ENCODE measurements at regions not wholly inside any gene's neighbourhood (a gene's known extent, or its start where the extent isn't known, plus 50 kb on each side); places are given as distances from the start of the nearest gene placed in this dataset.

DNA sequence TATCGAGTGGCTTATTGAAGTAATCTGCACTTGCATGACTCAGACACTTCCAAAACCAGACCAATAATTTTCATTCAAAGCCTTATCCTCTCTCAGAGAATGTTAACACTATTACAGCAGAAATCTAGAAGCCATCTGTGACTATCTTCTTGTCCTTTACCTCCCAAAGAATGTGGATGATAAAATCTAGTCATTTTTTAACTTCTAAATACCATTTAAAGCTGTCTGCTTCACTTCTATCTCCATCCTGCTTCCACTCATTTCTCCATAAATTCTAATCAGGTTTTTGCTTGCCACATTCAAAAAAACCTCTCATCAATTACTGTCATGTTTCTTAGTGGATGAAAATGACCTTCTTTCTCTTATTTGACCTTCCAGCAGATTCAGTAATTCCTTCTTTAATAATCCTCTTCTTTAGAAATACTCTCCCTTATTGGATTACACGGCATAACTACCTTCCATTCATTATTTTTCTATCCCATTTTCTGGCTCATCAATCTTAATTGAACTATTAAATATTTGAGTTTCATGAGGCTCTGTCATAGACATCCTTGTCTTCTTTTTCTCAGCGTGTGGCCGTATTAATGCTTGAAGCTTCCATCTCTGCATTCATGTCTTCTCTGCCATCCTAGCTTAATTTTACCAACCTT is 1999.4 kb downstream of the MRPL39 start:
- H3K36me3 Mint-ChIP-seq (ENCODE audit: low read depth, unreplicated experiment), result no peaks in the 10 kb centered on the region
- H3K9me3 Mint-ChIP-seq (ENCODE audit: unreplicated experiment), result peaks cover 5% of the 10 kb centered on the region
- H3K36me3 ChIP-seq (ENCODE audit: insufficient read depth, low read length), result no peaks in the 10 kb centered on the region
- no peaks in the 10 kb centered on the region for H3K79me2 ChIP-seq (ENCODE audit: insufficient read depth, low read length)
- H3K4me1 Mint-ChIP-seq (ENCODE audit: low read depth, unreplicated experiment), result no peaks in the 10 kb centered on the region
- H3K27ac ChIP-seq (ENCODE audit: low read depth, low read length), result no peak overlapping the region
- H3K4me3 ChIP-seq (ENCODE audit: insufficient read depth, low read depth, low read length), result no peak overlapping the region
- H2AFZ ChIP-seq (ENCODE audit: low read depth, low read length), result no peak overlapping the region
- H3K4me3 Mint-ChIP-seq (ENCODE audit: unreplicated experiment), result no peak overlapping the region
- H3K9me3 ChIP-seq (ENCODE audit: insufficient read depth, low read depth, low read length), result peaks cover 2% of the 10 kb centered on the region
- no peak overlapping the region for H3K9ac ChIP-seq (ENCODE audit: low read length)
- H3K27ac Mint-ChIP-seq (ENCODE audit: unreplicated experiment), result no peak overlapping the region
- DNase-seq (ENCODE audit: low read depth) (no peak), FAIRE-seq (no peak)
- no peaks in the 10 kb centered on the region for H4K20me1 ChIP-seq (ENCODE audit: insufficient read depth, low read length)
- H3K4me1 ChIP-seq (ENCODE audit: insufficient read depth, low read length), result no peaks in the 10 kb centered on the region
- H3K27me3 Mint-ChIP-seq (ENCODE audit: low read depth, unreplicated experiment), result no peaks in the 10 kb centered on the region
- H3K4me2 ChIP-seq (ENCODE audit: low read length), result no peak overlapping the region
- H3K27me3 ChIP-seq (ENCODE audit: insufficient read depth, low read length), result no peaks in the 10 kb centered on the region
- TF ChIP-seq CTCF (IDR thresholded peaks at IDR 0.05; ENCODE audit: insufficient read depth, low read depth, low read length) (no peak), EZH2 (IDR thresholded peaks at IDR 0.05; ENCODE audit: insufficient read depth, low read length) (no peak)

DNA sequence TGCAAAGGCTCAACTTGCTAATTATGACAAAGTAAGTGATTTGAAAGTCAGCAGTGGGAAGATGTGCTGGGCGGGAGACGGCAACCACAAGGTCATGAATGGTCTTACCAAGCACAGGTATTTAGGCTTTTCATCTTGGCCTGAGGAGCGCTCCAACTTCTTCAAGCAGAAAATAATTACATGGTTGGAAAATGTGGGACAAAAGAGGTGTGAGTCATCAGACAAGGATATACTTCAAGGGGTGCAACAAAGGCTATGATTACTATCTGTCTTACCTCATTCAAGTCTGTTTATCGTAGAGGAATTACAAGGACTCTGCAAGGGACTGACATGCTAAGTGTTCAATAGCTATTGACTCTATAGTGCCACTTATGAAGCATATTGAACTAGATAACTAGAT is 2005.7 kb downstream of the MRPL39 start:
- no peak for FAIRE-seq
- peaks cover 5% of the 10 kb centered on the region for H3K9me3 Mint-ChIP-seq (ENCODE audit: unreplicated experiment)
- Histone ChIP-seq H4K20me1 (ENCODE audit: insufficient read depth, low read length) (no peaks in the 10 kb centered on the region), H3K79me2 (ENCODE audit: insufficient read depth, low read length) (no peaks in the 10 kb centered on the region), H3K27me3 (ENCODE audit: insufficient read depth, low read length) (no peaks in the 10 kb centered on the region), H3K4me3 (ENCODE audit: insufficient read depth, low read depth, low read length) (no peak overlapping the region), H3K9me3 (ENCODE audit: insufficient read depth, low read depth, low read length) (peaks cover 3% of the 10 kb centered on the region), H3K4me1 (ENCODE audit: insufficient read depth, low read length) (no peaks in the 10 kb centered on the region), H2AFZ (ENCODE audit: low read depth, low read length) (no peak overlapping the region), H3K36me3 (ENCODE audit: insufficient read depth, low read length) (no peaks in the 10 kb centered on the region), H3K27ac (ENCODE audit: low read depth, low read length) (no peak overlapping the region), H3K4me2 (ENCODE audit: low read length) (no peak overlapping the region), H3K9ac (ENCODE audit: low read length) (no peak overlapping the region)
- H3K4me3 Mint-ChIP-seq (ENCODE audit: unreplicated experiment), result no peak overlapping the region
- TF ChIP-seq EZH2 (IDR thresholded peaks at IDR 0.05; ENCODE audit: insufficient read depth, low read length) (no peak), CTCF (IDR thresholded peaks at IDR 0.05; ENCODE audit: insufficient read depth, low read depth, low read length) (no peak)
- H3K4me1 Mint-ChIP-seq (ENCODE audit: low read depth, unreplicated experiment), result no peaks in the 10 kb centered on the region
- no peaks in the 10 kb centered on the region for H3K27me3 Mint-ChIP-seq (ENCODE audit: low read depth, unreplicated experiment)
- H3K27ac Mint-ChIP-seq (ENCODE audit: unreplicated experiment), result no peak overlapping the region
- no peak for DNase-seq (ENCODE audit: low read depth)
- no peaks in the 10 kb centered on the region for H3K36me3 Mint-ChIP-seq (ENCODE audit: low read depth, unreplicated experiment)

GRCh38 chr21:23593582-23593981 is 2013.7 kb downstream of the MRPL39 start:
- TF ChIP-seq CTCF (IDR thresholded peaks at IDR 0.05; ENCODE audit: insufficient read depth, low read depth, low read length) (no peak), EZH2 (IDR thresholded peaks at IDR 0.05; ENCODE audit: insufficient read depth, low read length) (no peak)
- Mint-ChIP-seq H3K27ac (ENCODE audit: unreplicated experiment) (no peak overlapping the region), H3K9me3 (ENCODE audit: unreplicated experiment) (no peaks in the 10 kb centered on the region), H3K4me3 (ENCODE audit: unreplicated experiment) (no peak overlapping the region), H3K27me3 (ENCODE audit: low read depth, unreplicated experiment) (no peaks in the 10 kb centered on the region), H3K4me1 (ENCODE audit: low read depth, unreplicated experiment) (no peaks in the 10 kb centered on the region), H3K36me3 (ENCODE audit: low read depth, unreplicated experiment) (no peaks in the 10 kb centered on the region)
- Histone ChIP-seq H3K9me3 (ENCODE audit: insufficient read depth, low read depth, low read length) (no peaks in the 10 kb centered on the region), H3K9ac (ENCODE audit: low read length) (no peak overlapping the region), H3K27ac (ENCODE audit: low read depth, low read length) (no peak overlapping the region), H3K79me2 (ENCODE audit: insufficient read depth, low read length) (no peaks in the 10 kb centered on the region), H3K4me3 (ENCODE audit: insufficient read depth, low read depth, low read length) (no peak overlapping the region), H4K20me1 (ENCODE audit: insufficient read depth, low read length) (no peaks in the 10 kb centered on the region), H3K4me1 (ENCODE audit: insufficient read depth, low read length) (no peaks in the 10 kb centered on the region), H2AFZ (ENCODE audit: low read depth, low read length) (no peak overlapping the region), H3K27me3 (ENCODE audit: insufficient read depth, low read length) (no peaks in the 10 kb centered on the region), H3K36me3 (ENCODE audit: insufficient read depth, low read length) (no peaks in the 10 kb centered on the region), H3K4me2 (ENCODE audit: low read length) (no peak overlapping the region)
- FAIRE-seq (no peak), DNase-seq (ENCODE audit: low read depth) (no peak)

Data from astrocyte (in vitro differentiated cells and primary cell).